Glomerular endothelial cell (primary cell): ENCODE measurements at regions not wholly inside any gene's neighbourhood (a gene's known extent, or its start where the extent isn't known, plus 50 kb on each side); places are given as distances from the start of the nearest gene placed in this dataset.
A peak's percentile ranks its signal among the peaks of the same experiment; 100 is the strongest.

Experiments
- DNase-seq: peaks from one replicate; pipeline ENCODE4 v3.0.0-alpha.2; 2011; ENCODE audit warnings: low read depth, low spot score; ENCODE audit errors: extremely low read depth

GRCh38 chr7:155138204-155138603 is 68.1 kb downstream of the HTR5A start:
- DNase-seq = no peak

GRCh38 chr7:155141562-155141961 is 71.4 kb downstream of the HTR5A start:
- no peak for DNase-seq

- DNase-seq = no peak
Observed at GRCh38 chr7:155143381-155143780, 73.3 kb downstream of the HTR5A start.

GRCh38 chr7:155144371-155144770 is 74.2 kb downstream of the HTR5A start:
- no peak for DNase-seq

- DNase-seq = no peak
Observed at GRCh38 chr7:155145477-155146255, 75.5 kb downstream of the HTR5A start.

- DNase-seq = no peak
Observed at GRCh38 chr7:155147172-155147571, 77.0 kb downstream of the HTR5A start.

- DNase-seq = no peak
Observed at GRCh38 chr7:155147624-155148023, 77.5 kb downstream of the HTR5A start.

- DNase-seq = no peak
Observed at GRCh38 chr7:155153676-155154075, 83.6 kb downstream of the HTR5A start.

- no peak for DNase-seq
Observed at GRCh38 chr7:155154586-155154985, 84.5 kb downstream of the HTR5A start.

GRCh38 chr7:155161690-155162089 is 91.6 kb downstream of the HTR5A start:
- DNase-seq = no peak

GRCh38 chr7:155162422-155162821 is 92.3 kb downstream of the HTR5A start:
- DNase-seq = no peak

GRCh38 chr7:155163696-155164095 is 93.6 kb downstream of the HTR5A start:
- no peak for DNase-seq

- DNase-seq = no peak
Observed at GRCh38 chr7:155164316-155164715, 94.2 kb downstream of the HTR5A start.

GRCh38 chr7:155166108-155166507 is 96.0 kb downstream of the HTR5A start:
- no peak for DNase-seq

GRCh38 chr7:155166673-155167370 is 96.7 kb downstream of the HTR5A start:
- DNase-seq = peak; percentile 78

- no peak for DNase-seq
Observed at GRCh38 chr7:155167706-155168365, 97.7 kb downstream of the HTR5A start.

GRCh38 chr7:155168597-155169480 is 98.7 kb downstream of the HTR5A start:
- no peak for DNase-seq

GRCh38 chr7:155169498-155170065 is 99.5 kb downstream of the HTR5A start:
- no peak for DNase-seq

- DNase-seq = no peak
Observed at GRCh38 chr7:155170331-155170730, 100.2 kb downstream of the HTR5A start.

GRCh38 chr7:155172141-155172540 is 102.0 kb downstream of the HTR5A start:
- DNase-seq = no peak
